GM18861 (cell line): ENCODE measurements at regions not wholly inside any gene's neighbourhood (a gene's known extent, or its start where the extent isn't known, plus 50 kb on each side); places are given as distances from the start of the nearest gene placed in this dataset.
"Not testable (repeated sequence)": the region's sequence is repeated elsewhere in the genome, so short reads cannot be mapped to it uniquely, and the experiment has no call there.

ENCODE experiments used
- ATAC-seq: cut with Tn5 transposase; IDR thresholded peaks from one replicate; pipeline ENCODE4 v1.9.1; 2021; ENCODE audit not compliant: unreplicated experiment

- no peak for ATAC-seq
These were observed 59.2 kb upstream of the ATP5PO start for GRCh38 chr21:33974513-33975468.

DNA sequence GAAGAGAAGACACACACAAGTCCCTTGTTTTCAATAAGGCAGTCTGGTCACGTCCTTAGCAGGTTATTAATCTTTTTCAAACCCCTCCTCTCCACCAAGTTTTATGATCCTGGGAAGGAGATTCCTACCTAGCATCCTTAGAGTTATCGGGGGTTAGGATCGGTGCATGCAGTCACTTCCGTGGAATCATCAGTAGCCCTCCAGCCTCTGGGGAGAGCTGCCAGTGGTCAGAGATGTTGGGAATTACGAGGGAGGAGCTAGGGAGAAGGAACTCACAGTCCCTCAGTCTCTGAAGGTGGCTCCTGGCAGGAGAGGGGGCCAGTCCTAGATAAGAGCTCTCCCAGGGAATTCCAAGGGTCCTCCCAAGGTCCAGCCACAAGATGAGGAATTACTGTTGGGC is 57.7 kb upstream of the ATP5PO start:
- ATAC-seq = no peak

DNA sequence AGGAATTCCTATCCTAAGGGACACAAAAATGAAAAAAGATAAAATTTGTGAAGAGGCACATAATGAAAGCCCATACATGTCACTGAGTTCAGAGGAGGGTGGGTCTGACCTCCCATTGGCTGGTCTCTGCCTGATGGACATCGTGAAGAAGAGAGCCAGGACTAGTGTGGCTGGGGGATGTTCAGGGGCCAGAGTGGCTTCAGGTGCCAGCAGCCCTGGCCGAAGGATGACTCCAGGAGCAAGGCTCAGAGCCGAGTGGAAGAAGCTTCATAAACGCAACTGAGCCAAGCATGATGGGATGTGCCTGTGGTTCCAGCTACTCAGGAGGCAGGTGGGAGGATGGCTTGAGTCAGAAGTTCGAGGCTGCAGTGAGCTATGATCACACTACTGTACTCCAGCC is 56.9 kb upstream of the ATP5PO start:
- no peak for ATAC-seq

GRCh38 chr21:33971492-33972013 is 55.9 kb upstream of the ATP5PO start:
- no peak for ATAC-seq

DNA sequence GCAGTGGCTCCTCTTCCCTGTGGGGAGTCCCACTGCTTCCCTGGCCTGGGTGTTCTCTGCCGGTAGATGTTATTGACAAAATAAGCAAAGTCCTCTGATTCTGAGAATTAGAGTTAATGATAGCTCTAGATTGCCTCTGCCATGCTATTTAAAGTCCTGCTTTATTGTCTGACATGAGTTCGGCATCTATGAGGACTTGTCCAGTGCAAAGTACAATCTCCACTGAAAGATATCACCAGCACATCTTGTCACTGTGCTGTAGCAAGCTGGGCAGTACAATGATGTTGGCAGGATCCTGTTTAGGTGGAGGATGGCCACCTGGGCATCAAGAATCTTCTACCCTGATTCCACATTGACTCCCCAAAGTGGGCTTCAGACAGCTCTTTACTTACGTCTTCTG is 54.0 kb upstream of the ATP5PO start:
- ATAC-seq = no peak

DNA sequence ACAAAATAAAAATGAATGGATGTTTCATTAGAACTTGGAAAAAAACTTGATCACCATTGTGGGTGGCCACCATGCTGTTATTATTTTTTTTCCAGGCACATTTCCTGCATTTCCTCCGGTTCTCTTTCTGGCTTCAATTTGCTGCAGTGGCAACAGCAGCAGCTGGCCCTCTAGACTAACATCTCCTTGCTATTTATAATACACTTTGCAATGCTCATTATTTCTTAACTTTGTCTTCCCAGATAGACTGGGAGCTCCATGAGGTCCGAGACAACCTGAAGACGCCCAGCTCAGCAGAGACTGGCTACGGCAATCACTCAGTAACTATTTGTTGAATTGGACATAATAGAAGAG is 53.4 kb upstream of the ATP5PO start:
- no peak for ATAC-seq

DNA sequence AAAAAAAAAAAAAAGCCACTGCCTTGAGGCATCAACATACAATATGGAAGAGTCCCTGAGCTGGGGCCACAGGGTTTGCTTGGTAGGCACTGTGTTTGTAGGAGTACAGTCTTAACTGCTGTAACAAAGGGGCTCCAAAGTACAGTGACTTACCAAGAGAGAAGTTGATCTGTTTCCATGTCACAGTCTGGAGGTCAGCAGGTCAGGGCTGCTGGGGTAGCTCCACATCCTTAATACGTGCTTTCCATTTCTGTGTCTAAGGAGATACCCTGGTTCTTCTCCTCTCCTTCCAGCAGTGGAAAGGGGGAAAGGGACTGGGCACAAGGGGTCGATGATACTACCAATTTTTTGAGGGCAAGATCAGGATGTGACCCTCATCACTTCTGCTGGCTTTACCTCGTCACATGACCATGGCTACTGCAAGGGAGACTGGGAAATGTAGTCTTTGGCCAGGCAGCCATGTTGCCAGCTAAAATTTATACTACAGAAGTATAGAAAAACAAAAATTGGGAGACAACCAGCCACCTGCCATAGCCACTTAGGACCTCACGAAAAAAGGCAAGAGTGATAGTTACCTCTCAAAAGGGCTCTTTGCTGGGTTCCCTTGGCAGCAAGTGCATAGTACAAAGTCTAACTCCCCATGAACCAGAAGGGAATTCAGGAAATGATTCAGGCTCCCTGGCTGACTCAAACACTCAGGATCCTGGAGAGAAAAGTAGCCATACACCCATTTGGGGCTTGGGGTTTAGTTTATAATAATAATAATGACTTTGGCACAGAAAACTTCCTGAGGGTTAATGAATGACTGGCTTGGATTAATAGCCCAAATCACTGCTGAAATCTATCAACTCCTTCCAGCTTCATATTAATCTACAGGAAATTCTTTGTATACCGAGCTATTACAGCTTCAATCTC is 52.7 kb upstream of the ATP5PO start:
- ATAC-seq = no peak

- ATAC-seq = no peak
These were observed 51.5 kb upstream of the ATP5PO start for GRCh38 chr21:33967086-33967571.

DNA sequence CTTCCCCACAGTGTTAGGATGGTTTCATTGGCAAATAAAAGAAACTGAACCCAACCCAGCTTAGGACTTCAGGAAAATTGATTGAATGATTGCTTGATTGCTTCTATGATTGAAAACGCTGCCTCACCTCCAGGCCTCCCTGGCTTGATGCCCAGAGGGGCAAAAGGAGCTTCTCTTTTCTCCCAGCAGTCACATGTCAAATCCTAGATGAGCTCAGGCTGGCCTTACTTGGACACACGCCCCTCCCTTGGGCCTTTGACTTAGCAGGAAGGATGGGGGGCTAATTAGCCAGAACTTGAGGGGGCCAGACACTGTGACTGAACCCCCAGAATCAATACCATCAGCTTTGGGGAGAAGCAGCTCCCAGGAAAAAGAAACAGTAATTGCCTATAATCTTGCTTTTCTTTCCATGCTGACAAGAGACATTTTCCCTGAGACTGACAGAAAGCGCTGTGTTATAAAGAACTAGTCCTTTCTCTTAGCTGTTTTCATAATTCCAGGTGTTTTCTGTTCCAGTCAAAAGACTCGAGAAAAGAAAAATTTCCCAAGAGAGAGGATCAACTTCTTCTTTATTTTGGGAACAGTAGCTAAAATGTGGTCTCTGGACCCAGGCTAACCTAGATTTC is 50.8 kb upstream of the ATP5PO start:
- ATAC-seq = no peak

DNA sequence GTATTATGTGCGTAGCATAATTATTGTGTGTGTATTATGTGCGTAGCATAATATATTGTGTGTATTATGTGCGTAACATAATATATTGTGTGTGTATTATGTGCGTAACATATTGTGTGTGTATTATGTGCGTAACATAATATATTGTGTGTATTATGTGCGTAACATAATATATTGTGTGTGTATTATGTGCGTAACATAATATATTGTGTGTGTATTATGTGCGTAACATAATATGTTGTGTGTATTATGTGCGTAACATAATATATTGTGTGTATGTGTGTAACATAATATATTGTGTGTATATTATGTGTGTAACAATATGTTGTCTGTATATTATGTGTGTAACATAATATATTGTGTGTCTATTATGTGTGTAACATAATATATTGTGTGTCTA is 50.1 kb upstream of the ATP5PO start:
- ATAC-seq = not testable (repeated sequence)
